UCSD-AML1 (cell line): ENCODE measurements at regions not wholly inside any gene's neighbourhood (a gene's known extent, or its start where the extent isn't known, plus 50 kb on each side); places are given as distances from the start of the nearest gene placed in this dataset.
"Not testable (repeated sequence)": the region's sequence is repeated elsewhere in the genome, so short reads cannot be mapped to it uniquely, and the experiment has no call there.

ENCODE experiments used
- DNase-seq: peaks from one replicate; lab custom pipeline; 2025; ENCODE audit not compliant: unreplicated experiment; lab: John Stamatoyannopoulos, UW

- no peak for DNase-seq
Observed at GRCh38 chr9:90979639-90980038, 178.0 kb downstream of the SYK start.

- no peak for DNase-seq
Observed at GRCh38 chr9:90981726-90982125, 180.1 kb downstream of the SYK start.

DNA sequence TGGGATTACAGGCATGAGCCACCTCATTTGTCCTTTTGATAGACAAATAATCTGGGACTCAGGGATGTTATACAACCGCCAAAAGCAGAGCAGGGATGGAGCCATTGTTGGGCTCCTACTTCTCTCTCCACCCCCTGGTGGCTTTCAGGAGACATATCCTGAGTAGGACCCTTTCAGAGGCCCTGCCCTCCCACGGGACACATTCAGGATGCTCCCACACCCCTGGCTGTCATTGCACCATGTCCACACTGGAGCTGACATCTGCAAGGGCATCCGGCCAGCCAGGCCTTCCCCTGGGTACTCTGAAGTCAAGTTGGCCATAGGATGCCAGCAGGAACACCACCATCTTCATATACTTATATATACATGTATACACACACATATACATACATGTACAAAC is 181.8 kb downstream of the SYK start:
- DNase-seq, result no peak

GRCh38 chr9:90985631-90986030 is 184.0 kb downstream of the SYK start:
- DNase-seq, result no peak

GRCh38 chr9:90986161-90986560 is 184.5 kb downstream of the SYK start:
- no peak for DNase-seq

DNA sequence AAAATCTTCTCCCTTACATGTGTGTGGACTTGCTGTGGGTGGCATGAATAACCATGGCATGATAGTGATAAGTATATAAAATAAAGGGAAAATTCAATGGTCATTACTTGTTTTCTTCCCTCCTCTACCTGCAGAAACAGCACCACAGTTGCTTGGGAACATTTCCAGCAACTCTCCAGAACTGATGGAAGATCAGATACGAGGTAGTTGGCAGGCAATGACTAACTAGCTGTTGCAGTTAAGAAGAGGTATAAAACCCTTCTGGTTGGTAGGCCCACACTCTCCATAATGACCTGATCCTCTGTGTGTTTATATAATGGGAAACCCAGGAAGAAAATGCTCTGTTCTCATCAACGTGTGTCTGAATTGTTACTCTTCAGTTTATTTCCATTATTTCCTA is 185.9 kb downstream of the SYK start:
- DNase-seq, result no peak

DNA sequence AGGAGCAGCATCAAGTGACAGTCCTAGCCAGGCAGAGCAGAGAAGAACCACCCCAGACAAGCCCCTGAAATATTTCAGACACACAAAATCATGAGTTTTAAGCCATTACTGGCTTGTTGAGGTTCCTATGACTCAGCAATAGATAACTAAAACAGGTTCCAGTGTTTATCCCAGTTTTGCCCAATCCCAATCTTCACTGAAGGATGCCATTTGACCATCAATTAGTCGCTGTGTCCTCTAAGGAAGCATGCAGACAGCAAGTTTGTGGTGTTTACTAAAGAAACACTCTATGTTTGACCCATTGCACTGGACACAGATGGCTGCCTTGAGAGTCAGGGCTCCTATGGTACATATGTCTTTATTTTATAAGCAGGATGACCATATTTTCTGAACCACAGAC is 186.7 kb downstream of the SYK start:
- no peak for DNase-seq

GRCh38 chr9:90991953-90992352 is 190.3 kb downstream of the SYK start:
- no peak for DNase-seq

DNA sequence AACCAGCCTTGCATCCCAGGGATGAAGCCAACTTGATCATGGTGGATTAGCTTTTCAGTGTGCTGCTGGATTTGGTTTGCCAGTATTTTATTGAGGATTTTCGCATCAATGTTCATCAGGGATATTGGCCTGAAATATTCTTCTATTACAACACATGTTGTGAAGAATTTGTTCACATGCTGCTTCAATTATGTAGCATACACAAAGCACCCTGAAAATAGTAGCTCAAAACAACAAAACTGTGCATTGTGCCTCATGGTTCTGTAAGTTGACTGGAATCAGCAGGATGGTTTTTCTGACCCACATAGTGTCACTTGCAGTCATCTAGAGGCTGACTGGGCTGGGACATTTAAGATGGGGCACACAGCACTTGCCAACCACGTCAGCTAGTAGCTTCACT is 193.9 kb downstream of the SYK start:
- no peak for DNase-seq

DNA sequence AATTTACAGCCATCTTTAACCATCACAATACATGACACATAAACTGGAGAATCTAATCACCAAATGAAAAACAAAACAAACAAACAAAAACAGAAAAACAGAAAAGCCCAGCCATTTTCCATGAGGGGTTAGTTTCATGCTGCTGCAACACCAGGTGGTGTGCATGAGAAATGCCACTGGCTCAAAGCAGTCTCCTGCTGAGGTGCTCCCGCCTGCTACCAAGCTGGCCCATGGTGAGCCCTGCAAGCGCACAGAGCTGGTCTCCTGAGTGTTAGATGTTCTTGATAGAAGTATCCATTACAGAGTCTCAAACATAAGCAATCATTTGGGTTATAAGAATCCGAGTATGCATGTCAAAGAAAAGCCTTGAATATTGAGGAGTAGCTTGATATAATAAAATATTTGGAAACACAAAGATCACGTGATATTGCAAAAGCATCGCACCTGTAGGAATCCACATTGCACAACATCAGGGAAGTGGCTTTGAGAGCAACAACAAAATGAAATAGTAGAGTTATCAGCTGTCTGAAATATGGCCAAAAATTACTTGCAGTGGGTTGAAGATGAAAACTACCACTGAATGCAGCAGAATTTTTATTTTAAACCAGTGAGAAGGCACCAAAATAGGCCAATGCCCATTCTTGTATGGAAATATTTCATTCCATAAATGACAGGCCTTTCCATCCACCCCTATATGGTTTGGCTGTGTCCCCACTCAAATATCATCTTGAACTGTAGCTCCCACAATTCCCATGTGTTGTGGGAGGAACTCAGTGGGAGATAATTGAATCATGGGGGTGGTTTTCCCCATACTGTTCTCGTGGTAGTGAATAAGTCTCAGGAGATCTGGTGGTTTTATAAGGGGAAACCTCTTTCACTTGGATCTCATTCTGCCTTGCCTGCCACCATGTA is 194.8 kb downstream of the SYK start:
- DNase-seq, result no peak

GRCh38 chr9:90998573-90998972 is 197.0 kb downstream of the SYK start:
- no peak for DNase-seq

DNA sequence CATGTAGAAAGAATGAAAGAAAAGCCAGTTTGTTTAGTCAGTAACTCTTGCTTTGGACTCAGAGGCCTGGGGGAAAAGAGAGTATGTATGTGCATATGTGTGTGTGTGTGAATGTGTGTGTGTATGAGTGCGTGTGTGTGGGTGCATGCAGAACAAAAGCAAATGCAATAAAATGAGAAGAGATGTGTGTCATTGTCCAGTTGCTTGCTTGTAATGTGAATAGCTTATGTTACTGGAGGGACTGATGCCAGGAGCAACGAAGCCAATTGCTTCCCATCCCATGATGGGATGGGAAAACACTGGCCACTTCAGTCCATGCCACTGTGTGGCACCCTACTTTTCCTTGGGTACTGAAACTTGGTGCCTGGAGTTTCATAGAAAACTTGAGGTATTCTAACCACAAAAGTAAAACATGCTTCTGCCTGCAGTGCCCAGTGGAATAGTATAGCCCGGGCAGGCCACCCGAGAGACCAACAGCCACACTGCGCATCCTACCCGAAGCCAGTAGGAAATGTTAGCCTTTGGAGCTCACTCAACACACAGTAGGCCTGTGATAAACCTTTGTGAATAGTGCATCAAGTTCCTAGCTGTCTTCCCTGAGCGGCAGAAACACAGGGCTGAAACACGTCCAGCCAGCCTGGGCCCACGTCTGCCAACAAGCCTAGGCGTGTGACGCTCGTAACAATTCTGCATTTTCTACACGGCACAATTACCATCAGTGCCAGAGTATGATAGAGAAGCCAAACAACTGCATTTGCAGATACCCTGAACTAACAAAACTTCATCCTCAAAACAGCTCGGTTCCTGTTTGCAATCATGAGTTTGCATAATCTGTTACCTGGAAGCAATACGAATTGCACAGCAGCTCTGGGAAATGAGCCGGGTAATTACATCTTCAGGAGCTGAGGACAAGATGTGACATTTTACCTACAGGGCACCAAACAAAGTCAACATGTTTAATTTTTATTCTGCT is 198.1 kb downstream of the SYK start:
- DNase-seq, result no peak

DNA sequence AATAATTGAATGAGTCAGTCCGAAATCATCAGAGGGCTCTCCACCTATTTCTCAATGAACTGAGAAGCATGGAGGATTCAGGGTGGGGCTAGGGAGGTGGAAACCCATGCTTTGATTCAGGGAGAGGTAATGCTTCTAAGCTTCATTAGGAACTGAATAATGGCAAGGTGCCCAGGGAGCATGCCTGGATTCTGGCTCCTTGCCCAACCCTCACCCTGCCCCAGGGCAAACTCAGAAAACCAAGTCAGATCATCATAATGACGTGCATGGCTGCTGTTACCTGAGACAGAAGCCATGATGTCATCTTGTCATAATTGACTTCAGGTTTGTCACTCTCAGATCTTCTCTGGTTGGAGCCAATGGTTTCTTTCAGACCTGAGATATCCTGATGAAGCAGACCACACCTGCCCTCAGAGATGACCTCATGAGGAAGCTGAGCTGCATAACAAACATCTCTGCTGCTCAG is 199.6 kb downstream of the SYK start:
- no peak for DNase-seq

DNA sequence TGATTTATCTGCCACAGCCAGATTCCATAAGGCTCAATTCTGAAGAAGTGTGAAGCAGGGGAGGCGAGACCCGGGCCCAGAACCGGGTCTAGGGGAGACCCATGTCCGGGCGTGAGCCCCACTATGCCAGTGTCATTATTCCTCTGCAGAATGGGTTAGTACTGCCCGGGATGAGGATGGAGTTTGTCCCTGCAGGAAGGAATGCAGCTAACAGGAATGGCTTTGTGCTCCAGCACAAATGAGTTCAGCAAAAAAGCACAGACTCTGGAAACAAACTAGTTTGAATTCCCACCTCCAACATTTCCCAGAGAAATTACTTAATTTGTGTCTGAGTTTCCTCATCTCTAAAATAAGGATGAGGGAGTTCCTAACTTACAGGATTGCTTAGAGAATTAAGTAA is 202.9 kb downstream of the SYK start:
- DNase-seq, result no peak

- no peak for DNase-seq
Observed at GRCh38 chr9:91004992-91005391, 203.4 kb downstream of the SYK start.

DNA sequence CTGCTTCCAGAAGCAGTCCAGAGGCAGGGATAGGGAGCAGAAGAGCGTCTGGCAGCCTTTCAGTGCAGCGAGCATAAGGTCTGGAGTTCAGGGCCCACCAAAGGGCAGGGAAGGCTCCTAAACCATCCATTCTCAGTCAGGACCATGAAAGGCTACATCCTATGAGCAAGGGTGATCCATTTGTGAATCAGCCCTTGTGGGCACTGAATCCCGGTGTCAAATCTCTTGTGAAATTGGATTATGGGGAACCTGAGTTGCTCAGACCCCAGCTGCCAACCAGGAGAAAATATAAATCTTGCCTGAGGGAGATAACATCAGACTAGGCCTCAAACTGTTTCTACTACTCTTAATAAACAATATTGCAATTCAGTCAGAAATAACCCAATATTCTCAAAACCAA is 204.4 kb downstream of the SYK start:
- DNase-seq, result no peak

GRCh38 chr9:91008568-91008967 is 206.9 kb downstream of the SYK start:
- no peak for DNase-seq

GRCh38 chr9:91011891-91012290 is 210.3 kb downstream of the SYK start:
- DNase-seq, result no peak

- DNase-seq, result no peak
Observed at GRCh38 chr9:91012933-91013841, 211.6 kb downstream of the SYK start.

- DNase-seq, result no peak
Observed at GRCh38 chr9:91017245-91017644, 215.6 kb downstream of the SYK start.

DNA sequence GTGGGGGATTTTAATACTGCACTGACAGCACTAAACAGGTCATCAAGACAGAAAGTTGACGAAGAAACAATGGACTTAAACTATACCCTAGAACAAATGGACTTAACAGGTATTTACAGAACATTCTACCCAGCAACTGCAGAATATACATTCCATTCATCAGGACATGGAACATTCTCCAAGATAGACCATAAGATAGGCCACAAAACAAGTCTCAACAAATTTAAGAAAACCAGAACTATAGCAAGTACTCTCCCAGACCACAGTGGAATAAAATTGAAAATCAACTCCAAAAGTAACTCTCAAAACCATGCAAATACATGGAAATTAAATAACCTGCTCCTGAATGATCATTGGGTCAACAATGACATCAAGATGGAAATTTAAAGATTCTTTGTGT is 218.3 kb downstream of the SYK start:
- DNase-seq, result not testable (repeated sequence)
